Sigmoid colon (tissue), 6 donors: ENCODE measurements at regions not wholly inside any gene's neighbourhood (a gene's known extent, or its start where the extent isn't known, plus 50 kb on each side); places are given as distances from the start of the nearest gene placed in this dataset.

Experiments
- DNase-seq: peaks from one replicate; pipeline ENCODE4 v3.0.0-alpha.2; 2019
- H3K27ac ChIP-seq, 4 donors: fragments of 200-600 bp; sonication (generic); one replicate each; pipeline ENCODE4 v1.5.1; 2016 to 2019; ENCODE audit warnings: mild to moderate bottlenecking in 1 of 4
- H3K27me3 ChIP-seq, 3 donors: fragments of 200-600 bp; sonication (generic); one replicate each; pipeline ENCODE4 v1.5.1; 2019; ENCODE audit warnings: mild to moderate bottlenecking in 1 of 3
- H3K36me3 ChIP-seq, 4 donors: fragments of 200-600 bp; sonication (generic); one replicate each; pipeline ENCODE4 v1.5.1; 2016 to 2019
- H3K4me1 ChIP-seq, 4 donors: fragments of 200-600 bp; sonication (generic); one replicate each; pipeline ENCODE4 v1.5.1; 2017 to 2019
- H3K4me3 ChIP-seq, 4 donors: fragments of 200-600 bp; sonication (generic); one replicate each; pipeline ENCODE4 v1.5.1; 2017 to 2019; ENCODE audit warnings: mild to moderate bottlenecking in 2 of 4, moderate library complexity in 1 of 4
- H3K9me3 ChIP-seq, 4 donors: fragments of 200-600 bp in 3 of 4; sonication (generic) in 3 of 4; one replicate each; pipeline versions ENCODE4 v1.5.1 to v1.6.1; 2013 to 2019
- EP300 ChIP-seq, 4 donors: sonication (generic); formaldehyde crosslinking; IDR thresholded peaks; one replicate each; pipeline ENCODE4 v1.6.1; 2017; ENCODE audit warnings: antibody characterized with exemption in 4 of 4
- POLR2A ChIP-seq, 2 donors: fragments of 450-650 bp; IDR thresholded peaks; one replicate each; pipeline ENCODE4 v1.6.1; 2016; ENCODE audit warnings: antibody characterized with exemption in 2 of 2, mild to moderate bottlenecking in 2 of 2, moderate library complexity in 2 of 2
- POLR2AphosphoS5 ChIP-seq, 4 donors: sonication (generic); formaldehyde crosslinking; IDR thresholded peaks; one replicate each; pipeline ENCODE4 v1.6.1; 2017; ENCODE audit warnings: antibody characterized with exemption in 4 of 4
- WGBS, 2 donors: extraction: QIAGEN DNeasy Blood & Tissue Kit; methylation state at CpG; one replicate each; pipeline ENCODE4 v1.1.7; 2013; 5-methylcytosine and 5-hydroxymethylcytosine counted together
- intact Hi-C: fragments of 100-400 bp; cut with DNase I; formaldehyde crosslinking; loops from one replicate; pipeline ENCODE4 v1.15.1; 2023
- TF ChIP-seq, protein P1 (sequence below), 4 experiments: fragments of 450-650 bp in 3 of 4; fragments of 200-600 bp in 1 of 4; IDR thresholded peaks; one replicate each; pipeline ENCODE4 v1.5.1; 2016 to 2019; ENCODE audit warnings: antibody characterized with exemption in 4 of 4, mild to moderate bottlenecking in 3 of 4, moderate library complexity in 2 of 4
- donor health status: healthy with polysubstance abuse.
- donor health status: healthy.

DNA sequence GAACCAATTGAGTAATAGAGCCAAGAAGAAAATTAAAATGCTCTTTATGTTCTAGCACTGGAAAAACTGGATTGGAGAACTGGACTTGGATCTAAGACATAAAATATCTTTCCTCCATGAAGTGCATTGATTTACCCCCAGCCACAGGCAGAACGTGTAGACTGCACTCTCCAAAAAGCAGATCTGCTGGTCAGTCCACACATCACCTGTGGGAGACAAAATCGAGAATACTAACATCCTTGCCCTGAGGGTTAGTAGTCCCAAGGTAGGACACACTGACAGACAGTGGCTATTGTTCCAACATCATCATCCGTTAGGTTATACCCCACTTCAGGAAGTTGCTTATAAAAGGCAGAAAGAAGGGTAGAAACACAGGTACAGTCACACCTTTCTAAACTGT lies 257.1 kb upstream of the STT3B start:
- TF ChIP-seq POLR2A (IDR thresholded peaks at IDR 0.05) (no peak), EP300 (IDR thresholded peaks at IDR 0.05) (no peak), POLR2AphosphoS5 (IDR thresholded peaks at IDR 0.05) (no peak)
- TF ChIP-seq, protein P1, sequence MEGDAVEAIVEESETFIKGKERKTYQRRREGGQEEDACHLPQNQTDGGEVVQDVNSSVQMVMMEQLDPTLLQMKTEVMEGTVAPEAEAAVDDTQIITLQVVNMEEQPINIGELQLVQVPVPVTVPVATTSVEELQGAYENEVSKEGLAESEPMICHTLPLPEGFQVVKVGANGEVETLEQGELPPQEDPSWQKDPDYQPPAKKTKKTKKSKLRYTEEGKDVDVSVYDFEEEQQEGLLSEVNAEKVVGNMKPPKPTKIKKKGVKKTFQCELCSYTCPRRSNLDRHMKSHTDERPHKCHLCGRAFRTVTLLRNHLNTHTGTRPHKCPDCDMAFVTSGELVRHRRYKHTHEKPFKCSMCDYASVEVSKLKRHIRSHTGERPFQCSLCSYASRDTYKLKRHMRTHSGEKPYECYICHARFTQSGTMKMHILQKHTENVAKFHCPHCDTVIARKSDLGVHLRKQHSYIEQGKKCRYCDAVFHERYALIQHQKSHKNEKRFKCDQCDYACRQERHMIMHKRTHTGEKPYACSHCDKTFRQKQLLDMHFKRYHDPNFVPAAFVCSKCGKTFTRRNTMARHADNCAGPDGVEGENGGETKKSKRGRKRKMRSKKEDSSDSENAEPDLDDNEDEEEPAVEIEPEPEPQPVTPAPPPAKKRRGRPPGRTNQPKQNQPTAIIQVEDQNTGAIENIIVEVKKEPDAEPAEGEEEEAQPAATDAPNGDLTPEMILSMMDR (IDR thresholded peaks at IDR 0.05), result no peak
- WGBS, 2 donors, result 75 to 86% methylated on average over 3 of the region's 3 CpGs
- Histone ChIP-seq H3K9me3 (no peaks in the 10 kb centered on the region), H3K4me3 (no peak overlapping the region), H3K36me3 (no peaks in the 10 kb centered on the region), H3K27ac (no peak overlapping the region), H3K27me3 (no peaks in the 10 kb centered on the region), H3K4me1 (peaks cover 0 to 10% (median 5%) of the 10 kb centered on the region in 4 donors)
- DNase-seq, result no peak
- intact Hi-C loops, result no loop called here

DNA sequence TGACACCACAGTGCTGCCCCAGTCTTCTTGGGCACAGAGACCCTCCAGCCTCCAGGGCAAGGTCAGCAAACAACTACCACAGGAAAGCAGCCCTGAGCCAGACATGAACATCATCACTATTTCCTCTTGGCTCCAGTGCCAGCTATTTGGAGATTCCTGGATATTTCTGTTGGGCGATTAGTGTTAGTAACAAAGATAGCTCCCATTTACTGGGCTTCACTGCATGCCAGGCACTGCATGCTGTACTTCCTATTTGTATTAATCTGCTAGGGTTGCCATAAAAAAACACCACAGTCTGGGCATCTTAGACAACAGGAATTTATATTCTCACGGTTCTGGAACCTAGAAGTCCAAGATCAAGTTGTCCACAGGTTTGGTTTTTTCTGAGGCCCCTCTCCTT lies 255.1 kb upstream of the STT3B start:
- 81 to 86% methylated on average over 2 of the region's 2 CpGs for WGBS, 2 donors
- no peak for DNase-seq
- intact Hi-C loops, result no loop called here

DNA sequence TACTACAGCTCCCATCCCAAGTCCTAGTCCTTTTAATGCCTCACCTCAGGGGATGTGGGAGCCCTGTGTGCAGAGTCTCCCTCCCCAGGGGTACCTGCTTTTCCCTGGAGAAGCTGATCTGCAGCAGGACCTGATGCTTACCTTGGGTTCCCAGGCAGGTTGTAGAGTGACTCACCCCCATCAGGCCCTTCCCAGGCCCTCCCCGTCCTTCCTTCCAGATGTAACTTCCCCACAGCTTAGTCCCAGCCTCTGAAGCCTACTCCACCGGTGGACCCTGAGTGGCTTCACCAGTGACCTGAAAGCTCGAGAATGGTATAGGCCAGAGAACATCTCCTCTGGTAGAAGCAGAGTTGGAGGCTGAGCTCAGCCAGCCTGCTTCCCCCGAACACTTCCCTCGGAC lies 254.2 kb upstream of the STT3B start:
- no peak for TF ChIP-seq EP300 (IDR thresholded peaks at IDR 0.05)
- TF ChIP-seq, protein P1 (IDR thresholded peaks at IDR 0.05), result no peak
- no peak for TF ChIP-seq POLR2AphosphoS5 (IDR thresholded peaks at IDR 0.05)
- TF ChIP-seq POLR2A (IDR thresholded peaks at IDR 0.05), result no peak
- intact Hi-C loops, result no loop called here
- Histone ChIP-seq H3K4me1 (peaks cover 0 to 10% (median 5%) of the 10 kb centered on the region in 4 donors), H3K27me3 (no peaks in the 10 kb centered on the region), H3K9me3 (no peaks in the 10 kb centered on the region), H3K27ac (no peak overlapping the region), H3K36me3 (no peaks in the 10 kb centered on the region), H3K4me3 (no peak overlapping the region)
- 95 to 96% methylated on average over 5 of the region's 5 CpGs for WGBS, 2 donors
- no peak for DNase-seq

More for the DNA sequence above, 255.1 kb upstream of the STT3B start:
- H3K4me3 ChIP-seq, result no peak overlapping the region
- TF ChIP-seq EP300 (IDR thresholded peaks at IDR 0.05) (no peak), POLR2AphosphoS5 (IDR thresholded peaks at IDR 0.05) (no peak), POLR2A (IDR thresholded peaks at IDR 0.05) (no peak)
- TF ChIP-seq, protein P1 (IDR thresholded peaks at IDR 0.05), result no peak
- peaks cover 0 to 10% (median 5%) of the 10 kb centered on the region in 4 donors for H3K4me1 ChIP-seq
- H3K27me3 ChIP-seq, result no peaks in the 10 kb centered on the region
- H3K9me3 ChIP-seq, result no peaks in the 10 kb centered on the region
- H3K36me3 ChIP-seq, result no peaks in the 10 kb centered on the region
- H3K27ac ChIP-seq, result no peak overlapping the region

DNA sequence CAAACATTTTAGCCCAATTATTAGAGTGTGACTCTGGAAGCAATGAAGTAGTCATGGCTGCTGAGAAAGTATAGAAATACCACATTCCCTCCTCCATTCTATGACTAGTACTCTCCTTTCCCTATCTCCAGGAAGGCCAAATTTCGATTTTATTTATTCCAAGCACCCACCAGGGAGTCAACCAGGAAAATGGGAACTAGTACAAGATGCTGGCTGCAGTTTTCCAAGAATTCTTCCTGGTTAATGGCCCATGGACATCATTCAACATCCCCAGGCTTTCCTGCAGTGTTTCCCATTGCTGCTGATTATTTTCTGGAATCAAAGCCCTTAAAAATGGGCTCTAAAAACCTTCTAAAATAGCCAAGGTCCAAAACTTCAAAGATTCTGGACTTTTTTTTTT lies 247.9 kb upstream of the STT3B start:
- intact Hi-C loops, result no loop called here
- WGBS, 2 donors, result 83 to 85% methylated on average over 1 of the region's 1 CpG
- H3K27ac ChIP-seq, result no peak overlapping the region

More for the DNA sequence above, 247.9 kb upstream of the STT3B start:
- H3K4me3 ChIP-seq, result no peak overlapping the region
- H3K36me3 ChIP-seq, result no peaks in the 10 kb centered on the region
- TF ChIP-seq POLR2AphosphoS5 (IDR thresholded peaks at IDR 0.05), result no peak
- TF ChIP-seq, protein P1 (IDR thresholded peaks at IDR 0.05), result no peak
- TF ChIP-seq POLR2A (IDR thresholded peaks at IDR 0.05), result no peak
- TF ChIP-seq EP300 (IDR thresholded peaks at IDR 0.05), result no peak
- no peaks in the 10 kb centered on the region for H3K27me3 ChIP-seq
- peaks cover 0 to 17% (median 9%) of the 10 kb centered on the region in 4 donors for H3K4me1 ChIP-seq
- no peak for DNase-seq
- no peaks in the 10 kb centered on the region for H3K9me3 ChIP-seq
